ENCODE measurements at regions not wholly inside any gene's neighbourhood (a gene's known extent, or its start where the extent isn't known, plus 50 kb on each side); places are given as distances from the start of the nearest gene placed in this dataset.

DNA sequence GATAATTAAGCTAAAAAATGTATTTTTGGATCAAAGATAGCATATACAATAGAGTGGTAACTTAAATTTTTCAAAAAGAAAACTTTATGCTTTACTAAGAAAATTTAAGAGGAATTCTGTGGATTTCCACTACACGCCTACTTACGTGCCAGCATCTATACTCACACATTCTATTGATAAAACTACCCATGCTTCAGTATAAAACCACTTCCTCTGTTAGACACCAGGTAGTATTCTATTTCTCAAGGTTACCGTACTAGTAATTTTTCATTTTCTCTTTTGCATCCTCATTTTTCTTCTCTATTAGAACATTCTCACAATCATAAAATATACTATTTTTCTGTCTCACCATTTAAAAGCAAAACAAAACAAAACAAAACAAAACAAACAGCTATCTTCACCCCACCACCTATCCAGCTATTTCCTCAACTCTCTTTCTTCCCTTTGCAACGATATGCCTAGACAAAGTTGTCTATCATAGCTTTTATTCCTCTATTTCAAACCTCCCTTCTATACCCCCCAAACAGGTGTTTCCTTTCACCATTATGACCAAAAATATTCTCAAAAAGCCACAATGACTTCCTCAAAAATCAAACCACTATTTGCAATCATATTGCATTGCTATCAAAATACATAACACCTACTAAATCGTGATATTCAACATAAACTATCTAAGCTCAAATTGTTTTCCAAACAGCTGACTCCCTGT, 1652.0 kb downstream of the MRPL39 start:
- H3K4me2 ChIP-seq (ENCODE audit: insufficient read depth in 1 of 2, low read depth in 2 of 2, low read length in 2 of 2) = no peak overlapping the region
- no peak overlapping the region for H3K23ac ChIP-seq (ENCODE audit: insufficient read length)
- H2AFZ ChIP-seq (ENCODE audit: low read length) = no peak overlapping the region
- no peaks in the 10 kb centered on the region for H3K23me2 ChIP-seq (ENCODE audit: low read depth, low read length)
- H3K14ac ChIP-seq (ENCODE audit: insufficient read length) = no peak overlapping the region
- ChIA-PET POLR2A (ENCODE audit: partially characterized antibody) (no interaction called here), CTCF (ENCODE audit: partially characterized antibody) (interaction anchor here (1.8 kb wide), 1 partner anchor 19 kb away, joined by 4 read pairs; no protein-coding TSS in a partner anchor)
- H3K9ac ChIP-seq (replicated peaks in 1 of 4; ENCODE audit: extremely low read depth in 1 of 4, low read depth in 3 of 4, low read length in 3 of 4) = no peak overlapping the region
- no peak overlapping the region for H3K56ac ChIP-seq (replicated peaks; ENCODE audit: insufficient read length, low read depth, low read length)
- no peak overlapping the region for H2BK5ac ChIP-seq (ENCODE audit: low read depth, low read length)
- no peak overlapping the region for H2BK12ac ChIP-seq (ENCODE audit: low read depth, low read length)
- DNase-seq (ENCODE audit: low read depth in 1 of 2, low spot score in 2 of 2) (no peak), FAIRE-seq (no peak)
- no peak overlapping the region for H2BK120ac ChIP-seq (replicated peaks; ENCODE audit: low read depth, low read length)
- 86% methylated on average over 5 of the region's 5 CpGs; no CpG with 5 or more reads in 1 of the 2 experiments for WGBS, 2 experiments (ENCODE audit: extremely low coverage in 1 of 2, insufficient coverage in 1 of 2, insufficient read length in 1 of 2, insufficient replicate concordance in 2 of 2, low coverage in 1 of 2, low lambda C conversion rate in 2 of 2, missing lambda C conversion rate in 1 of 2)
- H3K4ac ChIP-seq (replicated peaks; ENCODE audit: insufficient read length, low read depth, low read length) = no peak overlapping the region
- H3K79me1 ChIP-seq (ENCODE audit: low read depth, low read length) = no peaks in the 10 kb centered on the region
- H3K18ac ChIP-seq (ENCODE audit: extremely low read depth, low read length) = no peak overlapping the region
- H3K27ac ChIP-seq (ENCODE audit: low read depth, low read length) = no peak overlapping the region
- no peaks in the 10 kb centered on the region for H4K20me1 ChIP-seq (replicated peaks in 1 of 2; ENCODE audit: control insufficient read depth in 1 of 2, insufficient read depth in 2 of 2, low read length in 2 of 2)
- no peak overlapping the region for H2BK15ac ChIP-seq (ENCODE audit: low read length)
- no peak overlapping the region for H2AK5ac ChIP-seq (ENCODE audit: low read depth, low read length)
- TF ChIP-seq TAF1 (IDR thresholded peaks at IDR 0.05; ENCODE audit: low read depth, low read length) (no peak), RNF2 (IDR thresholded peaks at IDR 0.05; ENCODE audit: borderline replicate concordance, low read depth, low read length, missing control alignments, poor library complexity, severe bottlenecking) (no peak), JUND (IDR thresholded peaks at IDR 0.05; ENCODE audit: low read length) (no peak), HDAC2 (IDR thresholded peaks at IDR 0.05; ENCODE audit: borderline replicate concordance in 1 of 2, low read depth in 2 of 2, low read length in 2 of 2) (no peak), RFX5 (IDR thresholded peaks at IDR 0.05; ENCODE audit: borderline replicate concordance, low read depth, low read length) (no peak), TAF7 (optimal IDR thresholded peaks at IDR 0.05; ENCODE audit: borderline replicate concordance, low read depth, low read length) (no peak), MAFK (IDR thresholded peaks at IDR 0.05; ENCODE audit: low read depth, low read length) (no peak), YY1 (IDR thresholded peaks at IDR 0.05; ENCODE audit: low read depth, low read length) (no peak)
- no peaks in the 10 kb centered on the region for H3K27me3 ChIP-seq (replicated peaks in 1 of 4; ENCODE audit: control insufficient read depth in 3 of 4, extremely low read depth in 1 of 4, insufficient read depth in 3 of 4, low read length in 3 of 4)
- no peak overlapping the region for H4K91ac ChIP-seq (replicated peaks; ENCODE audit: insufficient read length, low read length)
- H4K5ac ChIP-seq (ENCODE audit: insufficient read length, low read depth, low read length) = no peak overlapping the region
- H3K79me2 ChIP-seq (ENCODE audit: control insufficient read depth in 1 of 2, insufficient read depth in 2 of 2, low read length in 2 of 2) = no peaks in the 10 kb centered on the region
- H3K9me3 ChIP-seq (ENCODE audit: insufficient read depth in 2 of 2, low read depth in 1 of 2, low read length in 1 of 2) = peaks cover 0 to 13% of the 10 kb centered on the region in 2 experiments; a peak in 1 of 4 replicates
- no peak overlapping the region for H4K8ac ChIP-seq (ENCODE audit: extremely low read depth, insufficient read depth, low read length)
- H2BK20ac ChIP-seq (ENCODE audit: low read length) = no peak overlapping the region
- no peaks in the 10 kb centered on the region for H3K4me1 ChIP-seq (replicated peaks in 1 of 4; ENCODE audit: control insufficient read depth in 3 of 4, insufficient read depth in 4 of 4, low read length in 3 of 4)
- H3K4me3 ChIP-seq (ENCODE audit: extremely low read depth in 1 of 4, insufficient read depth in 2 of 4, low read depth in 3 of 4, low read length in 4 of 4) = no peak overlapping the region
- no peaks in the 10 kb centered on the region for H3K36me3 ChIP-seq (ENCODE audit: control insufficient read depth in 2 of 4, insufficient read depth in 4 of 4, low read length in 3 of 4)
